PFSK-1 (cell line): ENCODE measurements at regions not wholly inside any gene's neighbourhood (a gene's known extent, or its start where the extent isn't known, plus 50 kb on each side); places are given as distances from the start of the nearest gene placed in this dataset.

Experiments used
- FOXP2 ChIP-seq: optimal IDR thresholded peaks from 2 replicates; pipeline ENCODE3; 2011; ENCODE audit warnings: borderline replicate concordance, control low read depth, inconsistent platforms; ENCODE audit not compliant: insufficient read depth; ENCODE audit errors: extremely low read length, extremely low read depth
- POLR2AphosphoS5 ChIP-seq: IDR thresholded peaks from 2 replicates; pipeline ENCODE4 v1.6.1; 2012; ENCODE audit warnings: low read depth, mild to moderate bottlenecking, control low read depth, low read length, moderate library complexity
- REST ChIP-seq, 2 experiments: IDR thresholded peaks; 2 replicates each; pipeline versions ENCODE4 v1.6.1 to v1.8.0; 2011 to 2012; ENCODE audit warnings: low read depth in 2 of 2, low read length in 2 of 2, control low read depth in 1 of 2, inconsistent platforms in 1 of 2, mild to moderate bottlenecking in 1 of 2, moderate library complexity in 1 of 2; ENCODE audit not compliant: insufficient read depth in 1 of 2
- SIN3A ChIP-seq: IDR thresholded peaks from 2 replicates; pipeline ENCODE4 v1.6.1; 2012; ENCODE audit warnings: mild to moderate bottlenecking, low read length, moderate library complexity, borderline replicate concordance; ENCODE audit not compliant: insufficient read depth
- TAF1 ChIP-seq: IDR thresholded peaks from 2 replicates; pipeline ENCODE4 v1.6.1; 2012; ENCODE audit warnings: low read length, control low read depth, borderline replicate concordance; ENCODE audit not compliant: insufficient read depth

GRCh38 chr5:88393716-88394535, 125.3 kb upstream of the TMEM161B start:
- TF ChIP-seq POLR2AphosphoS5, result no peak
- no peak for TF ChIP-seq FOXP2
- no peak for TF ChIP-seq REST (IDR thresholded peaks at IDR 0.05; ENCODE audit: insufficient read depth in 1 of 2, low read depth in 2 of 2, low read length in 2 of 2)
- TF ChIP-seq SIN3A, result no peak

- no peak for TF ChIP-seq REST (IDR thresholded peaks at IDR 0.05; ENCODE audit: insufficient read depth in 1 of 2, low read depth in 2 of 2, low read length in 2 of 2)
- TF ChIP-seq TAF1, result no peak
- TF ChIP-seq POLR2AphosphoS5, result no peak
Observed at GRCh38 chr5:88393042-88393441, 124.4 kb upstream of the TMEM161B start.

GRCh38 chr5:88391991-88392390, 123.3 kb upstream of the TMEM161B start:
- TF ChIP-seq SIN3A (no peak), FOXP2 (no peak), REST (IDR thresholded peaks at IDR 0.05; ENCODE audit: insufficient read depth in 1 of 2, low read depth in 2 of 2, low read length in 2 of 2) (no peak), TAF1 (no peak), POLR2AphosphoS5 (no peak)

DNA sequence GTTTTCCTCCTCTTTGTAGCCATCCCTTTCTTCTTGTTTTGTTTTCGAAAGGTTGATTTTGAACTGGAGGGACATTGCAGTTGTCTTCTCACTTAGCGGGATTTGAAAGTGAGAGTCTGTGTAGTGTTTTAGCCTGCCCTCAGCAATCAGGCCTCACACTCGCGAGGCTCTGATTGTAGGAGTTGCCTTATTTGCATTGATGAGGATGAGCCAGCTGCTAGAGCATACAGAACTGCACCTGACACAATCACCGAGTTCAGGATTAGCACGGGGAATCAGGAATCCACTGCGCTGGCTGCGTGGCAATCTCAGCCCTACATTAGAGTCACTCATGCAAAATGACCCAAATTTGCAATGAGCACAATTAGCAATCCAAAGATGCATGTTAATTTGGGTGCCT, 122.5 kb upstream of the TMEM161B start:
- no peak for TF ChIP-seq SIN3A
- no peak for TF ChIP-seq POLR2AphosphoS5
- TF ChIP-seq REST (IDR thresholded peaks at IDR 0.05; ENCODE audit: insufficient read depth in 1 of 2, low read depth in 2 of 2, low read length in 2 of 2), result no peak
- no peak for TF ChIP-seq FOXP2
- TF ChIP-seq TAF1, result no peak

DNA sequence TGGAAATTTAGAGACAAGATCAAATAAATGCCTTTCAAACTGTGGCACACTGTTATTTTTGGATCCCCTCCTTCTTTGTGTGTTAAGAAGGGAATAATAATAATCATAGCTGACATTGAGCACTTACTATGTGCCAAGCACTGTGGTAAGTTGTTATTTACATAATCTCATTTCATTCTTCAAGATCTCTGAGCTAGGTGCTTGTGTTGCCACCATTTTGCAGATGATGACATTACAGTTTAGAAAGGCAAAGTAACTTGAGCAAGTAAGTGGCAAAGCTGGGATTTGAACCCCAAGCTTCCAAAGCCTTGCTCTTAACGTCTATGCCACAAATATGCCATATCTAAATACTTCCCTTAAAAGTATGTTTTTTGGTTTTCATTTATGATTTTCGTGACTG, 121.8 kb upstream of the TMEM161B start:
- TF ChIP-seq FOXP2 (no peak), POLR2AphosphoS5 (no peak), TAF1 (no peak)
